Coronary artery (tissue), 2 donors: ENCODE measurements at regions not wholly inside any gene's neighbourhood (a gene's known extent, or its start where the extent isn't known, plus 50 kb on each side); places are given as distances from the start of the nearest gene placed in this dataset.

ENCODE experiments used
- DNase-seq: peaks from one replicate; pipeline ENCODE4 v3.0.0-alpha.2; 2017; ENCODE audit warnings: low spot score
- H3K27ac ChIP-seq, 2 donors: fragments of 200-600 bp; sonication (generic); one replicate each; pipeline ENCODE4 v1.5.1; 2016 to 2019
- H3K4me3 ChIP-seq: fragments of 200-600 bp; sonication (generic); 2 replicates; pipeline ENCODE4 v1.5.1; 2016; ENCODE audit warnings: mild to moderate bottlenecking, moderate library complexity
- TF ChIP-seq, protein P1 (sequence below): fragments of 200-600 bp; sonication (generic); IDR thresholded peaks from one replicate; pipeline ENCODE4 v1.5.1; 2019; ENCODE audit warnings: antibody characterized with exemption

DNA sequence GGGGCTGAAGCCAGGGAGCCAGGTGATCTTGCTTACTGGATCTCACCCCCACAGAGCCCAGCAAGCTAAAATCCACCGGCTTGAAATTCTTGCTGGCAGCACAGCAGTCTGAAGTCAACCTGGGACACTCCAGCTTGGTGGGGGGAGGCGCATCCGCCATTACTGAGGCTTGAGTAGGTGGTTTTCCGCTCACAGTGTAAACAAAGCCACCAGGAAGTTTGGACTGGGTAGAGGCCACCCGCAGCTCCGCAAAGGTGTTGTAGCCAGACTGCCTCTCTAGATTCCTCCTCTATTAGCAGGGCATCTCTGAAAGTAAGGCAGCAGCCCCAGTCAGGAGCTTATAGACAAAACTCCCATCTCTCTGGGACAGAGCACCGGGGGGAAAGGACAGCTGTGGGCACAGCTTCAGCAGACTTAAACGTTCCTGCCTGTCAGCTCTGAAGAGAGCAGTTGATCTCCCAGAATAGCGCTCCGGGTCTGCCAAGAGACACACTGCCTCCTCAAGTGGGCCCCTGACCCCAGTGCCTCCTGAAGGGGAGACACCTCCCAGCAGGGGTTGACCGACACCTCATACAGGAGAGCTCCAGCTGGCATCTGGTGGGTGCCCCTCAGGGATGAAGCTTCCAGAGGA, 206.3 kb upstream of the KHDRBS2 start:
- TF ChIP-seq, protein P1, sequence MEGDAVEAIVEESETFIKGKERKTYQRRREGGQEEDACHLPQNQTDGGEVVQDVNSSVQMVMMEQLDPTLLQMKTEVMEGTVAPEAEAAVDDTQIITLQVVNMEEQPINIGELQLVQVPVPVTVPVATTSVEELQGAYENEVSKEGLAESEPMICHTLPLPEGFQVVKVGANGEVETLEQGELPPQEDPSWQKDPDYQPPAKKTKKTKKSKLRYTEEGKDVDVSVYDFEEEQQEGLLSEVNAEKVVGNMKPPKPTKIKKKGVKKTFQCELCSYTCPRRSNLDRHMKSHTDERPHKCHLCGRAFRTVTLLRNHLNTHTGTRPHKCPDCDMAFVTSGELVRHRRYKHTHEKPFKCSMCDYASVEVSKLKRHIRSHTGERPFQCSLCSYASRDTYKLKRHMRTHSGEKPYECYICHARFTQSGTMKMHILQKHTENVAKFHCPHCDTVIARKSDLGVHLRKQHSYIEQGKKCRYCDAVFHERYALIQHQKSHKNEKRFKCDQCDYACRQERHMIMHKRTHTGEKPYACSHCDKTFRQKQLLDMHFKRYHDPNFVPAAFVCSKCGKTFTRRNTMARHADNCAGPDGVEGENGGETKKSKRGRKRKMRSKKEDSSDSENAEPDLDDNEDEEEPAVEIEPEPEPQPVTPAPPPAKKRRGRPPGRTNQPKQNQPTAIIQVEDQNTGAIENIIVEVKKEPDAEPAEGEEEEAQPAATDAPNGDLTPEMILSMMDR, result no peak
- H3K27ac ChIP-seq, result no peak overlapping the region
- H3K4me3 ChIP-seq, result no peak overlapping the region
- no peak for DNase-seq

DNA sequence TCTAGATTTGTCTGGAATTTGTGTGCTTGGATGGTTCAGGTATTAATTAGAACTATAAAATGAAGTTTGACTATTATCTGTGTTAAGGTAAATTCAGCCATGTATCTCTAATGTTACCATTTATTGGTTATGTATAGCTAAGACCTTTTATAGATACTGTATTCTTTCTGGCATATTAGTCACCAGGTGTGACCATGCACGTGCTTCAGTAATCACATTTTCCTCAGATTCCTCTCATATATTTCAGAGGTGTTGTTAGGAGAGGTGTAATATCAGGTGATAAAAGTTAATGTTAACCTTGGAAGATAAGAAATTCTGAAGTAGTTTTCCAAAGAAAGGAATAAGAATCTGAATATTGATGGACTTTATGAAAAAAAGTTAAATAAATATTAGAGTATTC, 194.5 kb upstream of the KHDRBS2 start:
- Histone ChIP-seq H3K27ac (no peak overlapping the region), H3K4me3 (no peak overlapping the region)
- DNase-seq, result no peak
- TF ChIP-seq, protein P1, result no peak

DNA sequence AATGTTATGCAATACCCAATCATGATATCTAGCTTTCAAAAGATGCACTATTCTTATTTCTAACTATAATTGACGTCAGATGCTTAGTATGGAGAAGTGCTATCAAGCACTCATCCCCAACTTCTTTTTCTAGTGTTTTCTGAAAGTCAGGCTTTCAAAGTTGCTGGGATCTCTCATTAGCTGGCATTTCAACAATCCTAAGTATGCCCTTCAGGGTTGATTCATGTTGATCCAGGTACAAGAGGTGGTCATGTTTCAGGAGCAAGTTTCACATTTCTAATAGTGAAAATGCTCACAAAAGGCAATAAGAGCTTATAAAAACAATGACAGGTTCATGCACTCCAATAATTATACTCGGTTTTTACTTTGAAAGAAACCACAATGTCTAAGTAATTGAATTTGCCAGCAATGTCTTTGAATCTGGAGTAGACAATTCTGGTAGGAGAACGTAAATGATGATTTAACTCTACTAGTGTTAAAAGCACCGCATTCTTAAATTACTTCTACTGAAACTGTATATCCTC, 193.7 kb upstream of the KHDRBS2 start:
- Histone ChIP-seq H3K4me3 (no peak overlapping the region), H3K27ac (no peak overlapping the region)
- no peak for DNase-seq
- TF ChIP-seq, protein P1, result no peak

DNA sequence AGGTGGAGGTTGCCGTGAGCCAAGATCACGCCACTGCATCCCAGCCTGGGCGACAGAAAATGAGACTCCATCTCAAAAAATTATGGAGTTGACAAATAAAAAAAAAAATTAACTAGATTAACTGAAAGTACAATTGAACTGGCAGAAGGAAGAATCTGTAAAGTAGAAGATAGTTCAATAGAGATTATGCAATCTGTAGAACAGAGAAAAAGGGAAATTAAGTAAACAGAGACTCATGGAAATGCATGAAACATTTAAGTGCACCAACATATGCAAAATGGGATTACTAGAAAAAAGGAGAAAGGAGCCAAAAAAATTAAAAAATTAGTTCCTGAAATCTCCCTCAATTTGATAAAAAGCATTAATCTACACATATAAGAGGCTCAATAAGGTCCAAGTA, 188.8 kb upstream of the KHDRBS2 start:
- H3K4me3 ChIP-seq, result no peak overlapping the region
- no peak for DNase-seq
- TF ChIP-seq, protein P1, result no peak
- H3K27ac ChIP-seq, result no peak overlapping the region

DNA sequence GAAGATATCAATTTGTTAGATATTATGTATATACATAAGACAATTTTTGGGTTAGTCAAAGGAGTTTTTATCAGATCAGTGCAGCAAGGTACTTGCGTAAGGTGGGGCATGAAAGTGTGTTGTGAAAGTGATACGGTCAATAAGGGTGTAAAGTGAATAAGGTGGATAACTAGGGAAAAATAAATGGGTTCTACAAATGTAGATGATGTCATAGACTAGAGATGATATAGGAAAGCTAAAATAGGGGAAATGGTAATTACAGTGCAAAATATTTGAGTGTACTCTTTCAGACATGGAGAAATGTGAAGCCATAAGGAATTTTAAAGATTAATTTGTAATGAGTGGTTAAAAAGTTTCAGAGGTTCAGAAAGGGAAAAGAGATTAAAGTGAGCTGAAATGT, 180.6 kb upstream of the KHDRBS2 start:
- no peak for DNase-seq
- TF ChIP-seq, protein P1, result no peak
- no peak overlapping the region for H3K27ac ChIP-seq
- no peak overlapping the region for H3K4me3 ChIP-seq

DNA sequence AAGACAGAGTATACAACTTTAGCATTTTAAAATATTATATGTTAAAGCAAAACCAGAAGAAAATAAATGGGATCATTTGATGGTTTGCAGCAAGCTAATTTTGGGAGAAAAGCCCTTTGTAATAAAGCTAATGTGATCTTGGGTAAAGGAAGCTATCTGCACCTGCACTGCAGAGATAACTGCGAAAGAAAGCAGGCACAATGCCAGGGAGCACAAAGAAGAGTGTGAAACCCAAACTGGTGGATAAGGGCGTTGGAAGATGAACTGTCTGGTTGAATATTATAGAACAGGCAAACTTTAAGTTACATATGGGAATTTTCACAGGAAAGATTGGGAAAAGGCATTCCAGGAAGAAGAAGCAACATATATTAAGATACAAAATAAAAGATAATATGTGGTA, 179.2 kb upstream of the KHDRBS2 start:
- no peak for DNase-seq
- TF ChIP-seq, protein P1, result no peak
- Histone ChIP-seq H3K27ac (no peak overlapping the region), H3K4me3 (no peak overlapping the region)

DNA sequence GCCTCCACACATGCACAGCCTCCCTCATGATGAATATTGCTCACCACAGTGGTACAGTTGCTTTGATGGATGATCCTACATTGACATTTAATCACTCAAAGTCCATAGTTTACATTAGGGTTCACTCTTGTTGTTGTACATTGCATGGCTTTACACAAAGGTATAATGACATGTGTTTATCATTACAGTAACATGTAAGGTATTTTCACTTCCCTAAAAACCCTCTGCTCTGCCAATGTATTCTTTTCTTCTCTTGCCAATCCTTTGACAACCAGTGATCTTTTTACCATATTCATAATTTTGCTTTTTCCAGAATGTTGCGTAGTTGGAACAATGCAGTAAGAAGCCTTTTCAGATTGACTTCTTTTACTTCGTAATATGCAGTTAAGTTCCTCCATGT, 166.6 kb upstream of the KHDRBS2 start:
- no peak for DNase-seq
- TF ChIP-seq, protein P1, result no peak
- H3K27ac ChIP-seq, result no peak overlapping the region
- H3K4me3 ChIP-seq, result no peak overlapping the region
